NCI-H2081 treated with DMSO at 0.1 percent for 48 hours (cell line): ENCODE measurements at regions not wholly inside any gene's neighbourhood (a gene's known extent, or its start where the extent isn't known, plus 50 kb on each side); places are given as distances from the start of the nearest gene placed in this dataset.
"Not testable (repeated sequence)": the region's sequence is repeated elsewhere in the genome, so short reads cannot be mapped to it uniquely, and the experiment has no call there.

Experiments used
- DNase-seq: peaks from one replicate; lab custom pipeline; 2025; lab: John Stamatoyannopoulos, UW

DNA sequence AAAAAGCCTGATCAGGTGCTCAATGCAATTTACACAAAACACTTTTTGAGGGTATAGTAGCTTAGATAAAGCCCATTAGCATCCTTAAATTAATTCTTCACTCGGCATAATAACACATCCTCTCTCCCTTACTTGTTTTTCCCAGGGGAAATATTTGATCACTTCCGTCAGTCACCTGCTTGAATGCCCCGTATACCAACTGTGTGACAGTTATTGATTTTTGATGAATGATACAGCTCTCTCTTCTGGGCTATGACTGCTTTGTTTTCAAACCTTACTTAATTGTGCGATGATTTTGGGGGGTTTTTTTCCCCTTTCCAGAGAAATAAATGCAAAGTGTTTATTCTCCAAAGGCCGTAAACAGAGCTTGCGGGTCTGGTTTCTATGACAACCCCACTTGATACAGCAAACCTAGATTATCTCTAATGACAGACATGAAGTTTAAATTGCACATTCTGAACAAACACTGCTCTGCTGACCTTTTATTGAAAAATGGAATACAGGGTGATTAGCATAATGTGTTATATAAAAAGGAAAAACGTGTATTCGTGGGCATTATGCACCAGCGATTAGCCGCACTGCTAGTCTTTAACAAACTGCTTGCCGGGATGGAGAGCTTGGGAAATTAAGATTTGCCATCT is 78.4 kb upstream of the NANOS1 start:
- no peak for DNase-seq

GRCh38 chr10:118952493-118953295 is 76.8 kb upstream of the NANOS1 start:
- DNase-seq: no peak

GRCh38 chr10:118953598-118954393 is 75.7 kb upstream of the NANOS1 start:
- no peak for DNase-seq

- no peak for DNase-seq
Measured at GRCh38 chr10:118955531-118955930, 74.0 kb upstream of the NANOS1 start.

DNA sequence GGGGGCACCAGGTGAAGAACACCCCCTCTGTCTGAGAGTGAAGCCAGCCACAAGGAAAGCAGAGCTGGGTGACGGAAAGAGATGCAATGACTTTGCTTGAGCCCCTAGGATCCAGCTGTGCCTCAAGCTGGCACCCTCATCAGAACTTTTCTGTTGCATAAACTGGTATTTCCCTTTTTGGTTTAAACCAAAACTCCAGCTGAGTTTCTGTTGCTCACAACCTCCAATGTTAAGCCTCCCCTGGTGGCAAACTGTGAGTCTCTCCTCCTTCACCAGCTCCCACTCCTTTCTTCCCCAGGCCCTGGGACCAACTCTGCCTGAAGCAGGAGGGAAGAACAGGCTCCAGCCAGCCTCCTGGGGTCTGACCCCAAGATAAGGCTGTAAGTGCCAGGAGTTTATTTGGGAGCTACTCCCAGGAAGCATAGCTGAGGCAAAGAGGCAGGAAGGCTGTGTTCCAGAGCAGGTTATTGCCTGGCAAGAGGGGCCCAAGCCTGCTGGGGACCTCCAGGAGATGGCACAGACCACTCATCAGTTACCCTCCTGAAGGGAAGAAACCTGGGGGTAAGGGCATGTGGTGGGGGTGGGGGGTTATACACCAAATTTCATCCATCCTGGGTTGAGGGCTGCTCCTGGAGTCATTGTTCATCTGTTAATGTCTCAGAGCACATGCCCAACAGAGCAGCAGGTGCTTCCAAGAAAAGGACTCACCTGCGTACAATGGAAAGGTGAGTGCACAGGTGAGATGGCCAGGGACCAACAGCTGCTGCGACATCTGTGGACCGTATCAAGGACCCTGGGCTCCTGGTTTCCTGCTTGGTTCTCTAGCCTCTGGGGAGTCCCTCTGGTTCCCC is 73.3 kb upstream of the NANOS1 start:
- DNase-seq: no peak

GRCh38 chr10:118956802-118957442 is 72.6 kb upstream of the NANOS1 start:
- no peak for DNase-seq

- no peak for DNase-seq
Measured at GRCh38 chr10:118957443-118957825, 72.1 kb upstream of the NANOS1 start.

GRCh38 chr10:118957966-118958365 is 71.5 kb upstream of the NANOS1 start:
- no peak for DNase-seq

GRCh38 chr10:118958559-118958958 is 71.0 kb upstream of the NANOS1 start:
- no peak for DNase-seq

GRCh38 chr10:118958984-118959925 is 70.3 kb upstream of the NANOS1 start:
- DNase-seq: no peak

DNA sequence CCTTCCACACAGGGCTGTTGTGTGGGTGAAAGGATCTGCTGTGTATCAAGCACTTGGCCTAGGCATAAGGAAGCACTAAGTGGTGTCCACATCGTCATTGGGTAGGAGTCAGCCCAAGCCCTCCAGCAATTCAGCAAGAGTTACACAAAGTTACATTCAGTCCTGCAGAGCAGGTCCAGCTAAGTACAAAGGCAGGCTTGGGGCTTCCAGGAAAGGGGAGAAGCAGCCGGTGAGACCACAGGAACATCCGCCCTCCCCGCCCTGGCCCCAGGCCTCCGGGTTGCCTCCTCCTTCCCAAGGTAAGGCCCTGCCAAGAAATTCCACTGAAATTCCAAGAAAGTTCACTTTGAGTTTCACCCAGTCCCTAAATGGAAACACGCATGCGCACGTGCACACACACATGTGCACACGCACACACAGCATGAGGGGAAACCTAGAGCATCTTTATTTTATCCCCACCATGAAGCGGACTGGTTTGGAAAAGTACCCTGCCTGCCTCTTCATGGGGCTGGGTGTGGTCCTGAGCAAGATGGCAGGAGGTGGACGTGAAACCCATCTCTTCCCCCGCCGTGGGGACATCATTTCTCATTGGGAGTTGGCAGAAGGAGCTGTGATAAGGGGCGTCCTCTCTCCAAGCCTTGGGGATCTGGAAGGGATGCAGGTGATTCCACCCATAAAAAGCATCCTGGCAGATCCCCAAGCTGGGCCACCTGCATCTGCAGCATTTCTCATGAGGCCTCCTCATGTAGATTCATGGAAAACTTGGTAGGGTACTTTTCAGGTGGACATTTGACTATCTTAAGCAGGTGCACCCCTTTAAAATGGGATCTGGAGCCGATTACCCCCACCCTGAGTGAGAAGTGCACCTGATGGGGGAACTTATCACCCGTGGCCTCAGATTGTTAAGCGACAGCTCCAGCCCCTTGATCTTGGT is 69.1 kb upstream of the NANOS1 start:
- DNase-seq: no peak

DNA sequence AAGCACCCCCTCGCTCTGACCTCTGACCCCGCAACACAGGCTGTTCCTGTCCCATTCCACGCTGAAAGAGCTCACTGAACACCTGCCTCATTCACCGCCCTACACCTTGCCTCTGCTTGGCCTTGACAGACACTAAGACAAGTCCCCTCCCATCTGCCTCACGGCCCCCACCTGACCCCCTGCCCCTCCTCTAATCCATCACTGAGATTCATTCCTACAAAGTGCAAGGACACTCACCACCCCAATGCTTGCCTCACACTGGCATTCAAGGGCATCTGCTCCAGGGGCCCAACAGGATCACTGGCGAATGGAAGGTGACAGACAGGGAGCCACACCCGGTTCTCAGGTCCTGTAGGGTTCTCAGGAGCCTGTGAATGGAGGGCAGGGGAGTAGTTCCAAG is 68.1 kb upstream of the NANOS1 start:
- DNase-seq: no peak

DNA sequence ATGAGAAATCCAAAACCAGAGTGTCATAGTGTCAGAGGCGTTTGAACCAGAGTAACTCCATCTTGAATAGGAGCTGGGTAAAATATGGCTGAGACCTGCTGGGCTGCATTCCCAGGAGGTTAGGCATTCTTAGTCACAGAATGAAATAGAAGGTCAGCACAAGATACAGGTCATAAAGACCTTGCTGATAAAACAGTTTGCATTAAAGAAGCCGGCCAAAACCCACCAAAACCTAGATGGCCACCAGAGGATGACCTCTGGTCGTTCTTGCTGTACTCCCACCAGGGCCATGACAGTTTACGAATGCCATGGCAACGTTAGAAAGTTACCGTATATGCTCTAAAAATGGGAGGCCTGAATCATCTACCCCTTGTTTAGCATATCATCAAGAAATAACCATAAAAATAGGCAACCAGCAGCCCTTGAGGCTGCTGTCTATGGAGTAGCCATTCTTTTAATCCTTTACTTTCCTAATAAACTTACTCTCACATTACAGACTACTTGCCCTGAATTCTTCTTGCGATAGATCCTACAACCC is 67.1 kb upstream of the NANOS1 start:
- not testable (repeated sequence) for DNase-seq

- DNase-seq: no peak
Measured at GRCh38 chr10:118963341-118963740, 66.2 kb upstream of the NANOS1 start.

- no peak for DNase-seq
Measured at GRCh38 chr10:118963933-118964332, 65.6 kb upstream of the NANOS1 start.

DNA sequence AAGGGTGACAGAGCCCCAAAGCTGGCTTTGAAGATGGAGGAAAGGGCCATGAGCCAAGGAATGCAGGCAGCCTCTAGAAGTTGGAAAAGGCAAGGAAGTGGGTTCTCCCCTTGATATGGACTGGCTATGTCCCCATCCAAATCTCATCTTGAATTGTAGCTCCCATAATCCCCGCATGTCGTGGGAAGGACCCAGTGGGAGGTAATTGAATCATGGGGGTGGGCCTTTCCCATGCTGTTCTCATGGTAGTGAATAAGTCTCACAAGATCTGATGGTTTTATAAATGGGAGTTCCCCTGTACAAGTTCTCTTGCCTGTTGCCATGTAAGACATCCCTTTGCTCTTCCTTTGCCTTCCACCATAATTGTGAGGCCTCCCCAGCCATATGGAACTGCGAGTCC is 65.0 kb upstream of the NANOS1 start:
- DNase-seq: not testable (repeated sequence)

- no peak for DNase-seq
Measured at GRCh38 chr10:118965096-118965495, 64.4 kb upstream of the NANOS1 start.

GRCh38 chr10:118965645-118966044 is 63.9 kb upstream of the NANOS1 start:
- no peak for DNase-seq
